ENCODE measurements at regions not wholly inside any gene's neighbourhood (a gene's known extent, or its start where the extent isn't known, plus 50 kb on each side); places are given as distances from the start of the nearest gene placed in this dataset.

GRCh38 chr2:217102956-217103355, 243.1 kb upstream of the TNP1 start:
- Histone ChIP-seq H3K9me3 (no peaks in the 10 kb centered on the region), H3K27me3 (no peaks in the 10 kb centered on the region), H3K4me3 (no peak overlapping the region), H3K36me3 (no peaks in the 10 kb centered on the region), H3K27ac (no peak overlapping the region), H3K4me1 (peaks cover 0 to 8% (median 0%) of the 10 kb centered on the region in 9 donors)
- DNase-seq = no peak
- ATAC-seq = no peak
- intact Hi-C loops (cut with DNase I) = no loop called here
- WGBS, 2 donors = 86 to 95% methylated on average over 1 of the region's 1 CpG
- TF ChIP-seq, protein P1, sequence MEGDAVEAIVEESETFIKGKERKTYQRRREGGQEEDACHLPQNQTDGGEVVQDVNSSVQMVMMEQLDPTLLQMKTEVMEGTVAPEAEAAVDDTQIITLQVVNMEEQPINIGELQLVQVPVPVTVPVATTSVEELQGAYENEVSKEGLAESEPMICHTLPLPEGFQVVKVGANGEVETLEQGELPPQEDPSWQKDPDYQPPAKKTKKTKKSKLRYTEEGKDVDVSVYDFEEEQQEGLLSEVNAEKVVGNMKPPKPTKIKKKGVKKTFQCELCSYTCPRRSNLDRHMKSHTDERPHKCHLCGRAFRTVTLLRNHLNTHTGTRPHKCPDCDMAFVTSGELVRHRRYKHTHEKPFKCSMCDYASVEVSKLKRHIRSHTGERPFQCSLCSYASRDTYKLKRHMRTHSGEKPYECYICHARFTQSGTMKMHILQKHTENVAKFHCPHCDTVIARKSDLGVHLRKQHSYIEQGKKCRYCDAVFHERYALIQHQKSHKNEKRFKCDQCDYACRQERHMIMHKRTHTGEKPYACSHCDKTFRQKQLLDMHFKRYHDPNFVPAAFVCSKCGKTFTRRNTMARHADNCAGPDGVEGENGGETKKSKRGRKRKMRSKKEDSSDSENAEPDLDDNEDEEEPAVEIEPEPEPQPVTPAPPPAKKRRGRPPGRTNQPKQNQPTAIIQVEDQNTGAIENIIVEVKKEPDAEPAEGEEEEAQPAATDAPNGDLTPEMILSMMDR (IDR thresholded peaks at IDR 0.05) = no peak

GRCh38 chr2:217101972-217102371, 242.1 kb upstream of the TNP1 start:
- intact Hi-C loops (cut with DNase I) = no loop called here
- 97 to 99% methylated on average over 6 of the region's 6 CpGs for WGBS, 2 donors

DNA sequence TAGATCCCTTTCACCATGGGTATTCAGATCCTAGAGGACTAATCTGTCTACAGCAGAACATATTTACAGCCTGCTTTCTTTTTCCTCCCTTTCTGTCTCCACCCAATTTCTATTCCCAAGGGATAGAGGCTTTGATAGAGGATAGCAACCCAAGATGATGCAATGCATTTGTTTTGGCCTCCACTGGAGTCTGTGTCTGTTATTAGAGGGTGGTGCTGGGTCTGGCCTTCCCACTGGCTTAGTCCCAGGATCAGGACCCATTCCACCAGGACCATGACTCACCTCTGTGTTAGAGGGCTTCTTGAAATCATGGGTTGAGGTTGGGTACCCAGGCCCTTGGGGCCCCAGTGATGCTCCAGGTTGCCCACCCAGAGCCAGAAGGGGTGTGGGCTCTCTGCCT, 239.7 kb upstream of the TNP1 start:
- Histone ChIP-seq H3K4me1 (peaks cover 0 to 8% (median 0%) of the 10 kb centered on the region in 9 donors), H3K27me3 (peaks cover 0 to 7% (median 0%) of the 10 kb centered on the region in 7 donors), H3K36me3 (no peaks in the 10 kb centered on the region), H3K27ac (peak overlapping the region in 1 of 10 donors; percentile 11), H3K4me3 (no peak overlapping the region), H3K9me3 (no peaks in the 10 kb centered on the region)
- peak in 1 of 2 donors; percentile 8 for DNase-seq
- TF ChIP-seq, protein P1 (IDR thresholded peaks at IDR 0.05) = no peak
- ATAC-seq = peak in 7 of 8 donors; percentile 53 to 91 (median 75)
- intact Hi-C loops (cut with DNase I) = no loop called here

More at GRCh38 chr2:217101972-217102371, 242.1 kb upstream of the TNP1 start:
- H3K36me3 ChIP-seq = no peaks in the 10 kb centered on the region
- peaks cover 0 to 4% (median 0%) of the 10 kb centered on the region in 7 donors for H3K27me3 ChIP-seq
- no peaks in the 10 kb centered on the region for H3K9me3 ChIP-seq
- ATAC-seq = no peak
- peaks cover 0 to 8% (median 0%) of the 10 kb centered on the region in 9 donors for H3K4me1 ChIP-seq
- H3K27ac ChIP-seq = no peak overlapping the region
- no peak overlapping the region for H3K4me3 ChIP-seq
- TF ChIP-seq, protein P1 (IDR thresholded peaks at IDR 0.05) = no peak
- DNase-seq = no peak

DNA sequence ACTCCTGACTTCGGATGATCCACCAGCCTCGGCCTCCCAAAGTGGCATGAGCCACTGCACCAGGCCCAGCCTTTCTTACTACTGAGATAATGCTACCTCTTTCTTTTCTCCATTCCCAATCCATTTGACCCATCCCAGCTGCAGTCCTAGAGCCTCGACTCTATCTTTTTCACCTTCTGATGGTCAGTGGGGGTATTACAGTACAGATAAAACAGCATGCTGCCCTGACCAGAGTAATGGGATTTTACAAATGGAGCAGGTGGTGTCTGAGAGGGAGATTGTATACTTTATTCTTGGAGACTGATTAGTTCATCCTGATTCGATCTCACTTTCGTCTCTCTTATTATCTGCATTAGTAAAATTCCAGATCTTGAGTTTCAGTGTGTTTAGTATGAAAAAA, 238.6 kb upstream of the TNP1 start:
- WGBS, 2 donors = 93% methylated on average over 5 of the region's 5 CpGs
- no peak for DNase-seq
- H3K9me3 ChIP-seq = no peaks in the 10 kb centered on the region
- H3K4me3 ChIP-seq = no peak overlapping the region
- TF ChIP-seq, protein P1 (IDR thresholded peaks at IDR 0.05) = no peak
- ATAC-seq = no peak
- H3K27me3 ChIP-seq = peaks cover 0 to 7% (median 0%) of the 10 kb centered on the region in 7 donors
- H3K36me3 ChIP-seq = no peaks in the 10 kb centered on the region
- intact Hi-C loops (cut with DNase I) = no loop called here
- H3K27ac ChIP-seq = no peak overlapping the region
- peaks cover 0 to 8% (median 0%) of the 10 kb centered on the region in 9 donors for H3K4me1 ChIP-seq
